AG04450 (cell line): ENCODE measurements at regions not wholly inside any gene's neighbourhood (a gene's known extent, or its start where the extent isn't known, plus 50 kb on each side); places are given as distances from the start of the nearest gene placed in this dataset.

Source experiments
- CTCF ChIA-PET: fragments of 300-600, 350-600 bp; formaldehyde crosslinking; extraction: SDS; loops from one replicate; lab custom pipeline; 2022; ENCODE audit warnings: antibody characterized with exemption, inconsistent platforms; lab: Charles Lee
- POLR2A ChIA-PET: fragments of 350-600 bp; formaldehyde crosslinking; extraction: SDS; loops from one replicate; lab custom pipeline; 2021; ENCODE audit warnings: antibody characterized with exemption, inconsistent platforms; lab: Yijun Ruan, JAX
- DNase-seq: peaks from one replicate; pipeline ENCODE4 v3.0.0-alpha.2; 2011; ENCODE audit warnings: low read depth, low spot score
- H3K27ac ChIP-seq: one replicate; pipeline ENCODE4 v1.5.1; 2012; ENCODE audit warnings: low read depth, low read length, control low read depth
- H3K27me3 ChIP-seq: one replicate; pipeline ENCODE4 v1.6.0; 2012; ENCODE audit warnings: low read length; ENCODE audit not compliant: control insufficient read depth, insufficient read depth
- H3K4me3 ChIP-seq: 2 replicates; pipeline ENCODE4 v1.5.1; 2011; ENCODE audit warnings: mild to moderate bottlenecking, low read depth, low read length, control low read depth
- H3K9me3 ChIP-seq: 2 replicates; pipeline ENCODE4 v1.5.1; 2012; ENCODE audit warnings: low read length; ENCODE audit not compliant: control insufficient read depth, insufficient read depth
- TF ChIP-seq, protein P1 (sequence below): IDR thresholded peaks from 2 replicates; pipeline ENCODE4 v1.5.1; 2011; ENCODE audit warnings: low read depth, low read length, control low read depth, inconsistent platforms

DNA sequence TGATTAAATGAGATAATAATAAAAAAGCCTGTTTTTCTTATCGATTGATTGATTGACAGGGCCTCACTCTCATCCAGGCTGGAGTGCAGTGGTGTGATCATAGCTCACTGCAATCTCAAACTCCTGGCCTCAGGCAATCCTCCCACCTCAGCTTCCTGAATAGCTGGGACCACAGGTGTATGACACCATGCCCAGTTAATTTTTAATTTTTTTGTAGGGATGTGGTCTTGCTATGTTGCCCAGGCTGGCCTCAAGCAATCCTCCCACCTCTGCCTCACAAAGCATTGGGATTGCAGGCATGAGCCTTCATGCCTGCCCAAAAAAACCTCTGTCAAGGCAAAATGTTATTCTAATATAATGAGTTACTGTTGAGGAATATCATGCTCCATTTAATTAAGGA, 346.4 kb upstream of the DAB1 start:
- Histone ChIP-seq H3K9me3 (no peaks in the 10 kb centered on the region), H3K27ac (no peak overlapping the region), H3K4me3 (no peak overlapping the region), H3K27me3 (no peaks in the 10 kb centered on the region)
- CTCF ChIA-PET = no interaction called here
- DNase-seq = no peak
- TF ChIP-seq, protein P1, sequence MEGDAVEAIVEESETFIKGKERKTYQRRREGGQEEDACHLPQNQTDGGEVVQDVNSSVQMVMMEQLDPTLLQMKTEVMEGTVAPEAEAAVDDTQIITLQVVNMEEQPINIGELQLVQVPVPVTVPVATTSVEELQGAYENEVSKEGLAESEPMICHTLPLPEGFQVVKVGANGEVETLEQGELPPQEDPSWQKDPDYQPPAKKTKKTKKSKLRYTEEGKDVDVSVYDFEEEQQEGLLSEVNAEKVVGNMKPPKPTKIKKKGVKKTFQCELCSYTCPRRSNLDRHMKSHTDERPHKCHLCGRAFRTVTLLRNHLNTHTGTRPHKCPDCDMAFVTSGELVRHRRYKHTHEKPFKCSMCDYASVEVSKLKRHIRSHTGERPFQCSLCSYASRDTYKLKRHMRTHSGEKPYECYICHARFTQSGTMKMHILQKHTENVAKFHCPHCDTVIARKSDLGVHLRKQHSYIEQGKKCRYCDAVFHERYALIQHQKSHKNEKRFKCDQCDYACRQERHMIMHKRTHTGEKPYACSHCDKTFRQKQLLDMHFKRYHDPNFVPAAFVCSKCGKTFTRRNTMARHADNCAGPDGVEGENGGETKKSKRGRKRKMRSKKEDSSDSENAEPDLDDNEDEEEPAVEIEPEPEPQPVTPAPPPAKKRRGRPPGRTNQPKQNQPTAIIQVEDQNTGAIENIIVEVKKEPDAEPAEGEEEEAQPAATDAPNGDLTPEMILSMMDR = no peak
- POLR2A ChIA-PET = no interaction called here

DNA sequence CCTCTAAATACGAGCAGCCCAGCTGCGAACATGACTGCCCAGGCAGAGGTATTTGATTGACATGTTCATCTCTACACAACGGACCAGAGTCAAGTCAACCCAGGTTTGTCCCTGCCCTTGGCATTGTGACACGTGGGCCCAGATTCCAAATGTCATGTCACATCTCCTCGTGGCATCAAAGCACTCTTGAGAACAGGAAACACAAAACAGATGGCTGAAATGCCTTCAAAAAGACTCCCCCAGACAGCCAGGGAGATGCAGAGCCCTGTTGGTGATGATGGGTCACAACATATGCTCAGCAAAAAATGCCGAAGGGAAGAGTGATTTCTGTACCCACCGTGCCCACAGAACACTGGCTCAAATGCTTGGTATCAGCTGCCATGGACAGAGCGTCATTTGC, 337.8 kb upstream of the DAB1 start:
- ChIA-PET CTCF (no interaction called here), POLR2A (no interaction called here)
- Histone ChIP-seq H3K9me3 (no peaks in the 10 kb centered on the region), H3K27me3 (no peaks in the 10 kb centered on the region), H3K27ac (no peak overlapping the region), H3K4me3 (no peak overlapping the region)
- TF ChIP-seq, protein P1 = no peak
- no peak for DNase-seq

DNA sequence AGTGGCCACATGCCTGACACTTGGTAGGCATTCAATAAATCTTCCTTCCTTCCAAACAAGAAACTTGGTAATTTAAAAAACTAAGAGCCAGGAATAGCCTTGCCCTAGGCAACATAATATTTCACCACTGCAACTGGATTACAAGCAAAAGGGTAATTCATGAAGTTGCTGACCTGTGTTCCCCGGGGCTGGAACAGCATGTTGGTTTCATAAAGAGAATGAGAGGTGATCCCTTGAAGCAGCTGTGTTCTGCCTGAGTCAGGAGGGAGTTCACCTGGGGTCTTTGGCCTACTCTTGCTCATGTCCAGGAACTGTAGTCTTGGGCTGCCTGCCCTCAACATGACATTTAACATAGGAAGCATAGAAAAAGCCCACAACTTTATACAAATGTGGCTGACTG, 329.0 kb upstream of the DAB1 start:
- DNase-seq = no peak
- ChIA-PET CTCF (no interaction called here), POLR2A (no interaction called here)
- no peak overlapping the region for H3K27ac ChIP-seq
- no peak overlapping the region for H3K4me3 ChIP-seq
- TF ChIP-seq, protein P1 = no peak
- no peaks in the 10 kb centered on the region for H3K9me3 ChIP-seq
- H3K27me3 ChIP-seq = no peaks in the 10 kb centered on the region

DNA sequence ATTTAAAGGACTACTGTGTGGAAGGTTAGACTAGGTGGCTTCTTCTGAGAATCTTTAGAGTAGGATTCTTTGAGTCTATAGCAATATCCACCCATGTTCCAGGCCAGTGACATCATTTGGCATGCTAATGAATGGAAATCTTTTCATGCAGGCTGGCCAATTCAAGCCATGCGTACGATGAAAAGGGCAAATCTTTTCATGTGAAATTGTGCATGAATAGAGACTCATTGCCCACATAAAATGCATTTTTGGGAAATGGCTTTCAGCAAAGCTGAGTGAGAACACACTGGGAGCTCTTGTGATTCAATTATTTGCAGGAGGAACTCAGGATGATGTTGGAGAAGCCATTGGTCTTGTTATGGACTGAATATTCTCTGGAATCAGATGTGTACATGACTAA, 324.9 kb upstream of the DAB1 start:
- POLR2A ChIA-PET = no interaction called here
- H3K27ac ChIP-seq = no peak overlapping the region
- CTCF ChIA-PET = no interaction called here
- DNase-seq = no peak
- H3K4me3 ChIP-seq = no peak overlapping the region
- TF ChIP-seq, protein P1 = no peak
- no peaks in the 10 kb centered on the region for H3K9me3 ChIP-seq
- no peaks in the 10 kb centered on the region for H3K27me3 ChIP-seq

DNA sequence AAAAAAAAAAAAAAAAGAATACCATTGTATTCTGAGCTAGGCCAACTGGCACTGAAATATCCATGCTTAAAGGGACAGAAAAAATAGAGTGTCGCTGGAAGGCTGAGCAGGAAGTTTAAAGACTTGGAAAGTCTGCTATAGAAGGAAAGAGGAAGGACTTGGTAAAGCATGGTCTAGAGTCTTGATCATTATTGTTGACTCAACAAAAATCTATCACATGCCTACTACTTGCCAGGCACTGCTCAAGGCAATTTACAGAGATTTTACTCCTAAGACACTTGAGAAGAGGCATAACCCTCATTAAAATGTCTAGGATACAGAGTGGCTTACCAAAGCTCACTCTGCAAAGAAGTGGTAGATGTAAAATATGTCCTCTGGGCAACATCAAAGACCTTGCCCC, 324.0 kb upstream of the DAB1 start:
- TF ChIP-seq, protein P1 = no peak
- ChIA-PET CTCF (interaction anchor here (0.6 kb wide), 2 partner anchors 24 to 289 kb away, joined by 3 read pairs; no protein-coding TSS in a partner anchor), POLR2A (interaction anchor here (0.6 kb wide), 1 partner anchor 937 kb away, joined by 10 read pairs; no protein-coding TSS in a partner anchor)
- no peaks in the 10 kb centered on the region for H3K9me3 ChIP-seq
- H3K27me3 ChIP-seq = no peaks in the 10 kb centered on the region
- no peak overlapping the region for H3K27ac ChIP-seq
- no peak overlapping the region for H3K4me3 ChIP-seq
- DNase-seq = no peak
